HG02678 (cell line): ENCODE measurements at regions not wholly inside any gene's neighbourhood (a gene's known extent, or its start where the extent isn't known, plus 50 kb on each side); places are given as distances from the start of the nearest gene placed in this dataset.
A peak's percentile ranks its signal among the peaks of the same experiment; 100 is the strongest.

ENCODE experiments used
- ATAC-seq: cut with Tn5 transposase; IDR thresholded peaks from one replicate; pipeline ENCODE4 v1.9.1; 2021; ENCODE audit warnings: mild to moderate bottlenecking, moderate library complexity; ENCODE audit not compliant: unreplicated experiment

GRCh38 chr4:173934201-173934600 is 349.3 kb downstream of the FBXO8 start:
- ATAC-seq = no peak

DNA sequence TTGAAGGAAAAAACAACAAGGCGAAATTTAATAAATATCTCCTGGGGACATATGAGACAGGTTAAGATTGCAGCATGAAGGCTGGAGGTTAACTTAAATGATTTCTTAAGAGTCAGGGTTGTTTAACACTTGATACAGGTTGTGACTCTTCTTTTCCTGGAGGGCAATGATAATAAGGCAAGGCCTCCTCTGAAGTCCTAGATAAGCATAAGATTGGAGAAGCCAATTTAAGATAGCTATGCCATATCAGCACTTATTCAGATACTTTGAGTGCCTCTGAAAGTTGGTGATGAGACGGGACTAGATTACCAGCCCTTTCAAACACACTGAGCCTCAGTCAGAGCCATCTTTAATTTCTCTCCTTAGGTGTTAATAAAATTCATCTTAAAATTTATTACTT is 350.8 kb downstream of the FBXO8 start:
- ATAC-seq = no peak

GRCh38 chr4:173930329-173930967 is 353.0 kb downstream of the FBXO8 start:
- no peak for ATAC-seq

DNA sequence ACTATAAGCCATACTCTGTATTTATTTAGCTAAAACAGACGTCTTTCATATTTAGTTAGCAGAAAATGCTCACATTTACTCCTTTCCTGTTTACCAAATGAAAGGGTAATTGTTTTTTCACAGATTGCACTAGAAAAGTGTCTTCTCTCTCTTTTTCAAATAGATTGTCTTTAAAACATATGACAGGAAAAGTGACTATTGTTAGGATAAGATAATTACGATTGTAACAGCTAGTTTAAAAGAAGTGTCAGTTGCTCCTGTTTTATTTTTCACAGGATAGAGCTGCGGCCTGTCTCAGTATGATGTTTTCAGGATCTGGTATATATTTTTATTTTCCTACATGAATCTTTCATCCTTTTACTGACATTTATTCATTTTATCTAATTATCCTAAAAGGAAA is 353.5 kb downstream of the FBXO8 start:
- no peak for ATAC-seq

GRCh38 chr4:173924561-173924960 is 358.9 kb downstream of the FBXO8 start:
- peak; percentile 53 for ATAC-seq

GRCh38 chr4:173919861-173920260 is 363.6 kb downstream of the FBXO8 start:
- ATAC-seq = no peak

DNA sequence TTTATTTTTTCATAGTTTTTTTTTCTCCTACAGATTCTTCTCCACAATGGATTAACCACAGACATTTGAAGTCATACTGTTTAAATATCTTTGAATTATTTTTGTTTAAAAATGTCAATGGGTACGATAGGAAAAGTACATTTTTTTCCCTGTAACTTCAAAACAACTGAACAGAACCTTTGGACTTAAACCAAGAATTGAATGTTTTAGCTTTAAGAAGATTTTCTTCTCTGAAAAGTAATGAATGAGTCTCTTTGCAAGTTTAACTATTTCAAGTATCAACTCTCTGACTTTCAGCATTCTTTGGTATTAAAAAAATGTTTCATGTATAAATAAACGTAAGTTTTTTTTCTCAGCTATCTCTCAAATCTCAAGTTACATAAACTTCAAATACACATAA is 364.3 kb downstream of the FBXO8 start:
- no peak for ATAC-seq

GRCh38 chr4:173917255-173917960 is 366.1 kb downstream of the FBXO8 start:
- no peak for ATAC-seq

- no peak for ATAC-seq
These were observed 370.0 kb downstream of the FBXO8 start for GRCh38 chr4:173913496-173913895.

DNA sequence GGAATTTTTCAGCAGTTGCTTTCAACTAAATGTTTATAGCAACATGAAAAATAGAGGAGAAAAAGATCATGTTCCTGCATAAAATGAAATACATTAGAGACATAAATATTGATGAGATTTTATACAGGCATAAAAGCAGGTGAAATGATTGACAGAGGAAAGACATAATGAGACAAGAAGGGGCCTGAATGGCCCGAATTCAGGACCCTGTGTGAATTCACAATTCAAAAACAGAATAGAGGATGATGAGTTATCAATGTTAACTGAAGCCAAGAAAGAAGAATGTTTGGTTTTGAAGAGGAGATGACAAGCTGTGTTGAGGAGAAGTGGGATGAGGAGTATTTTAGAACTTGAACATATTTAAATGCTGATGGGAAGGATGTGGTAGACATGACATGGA is 371.1 kb downstream of the FBXO8 start:
- ATAC-seq = no peak

- no peak for ATAC-seq
These were observed 372.6 kb downstream of the FBXO8 start for GRCh38 chr4:173910891-173911290.

DNA sequence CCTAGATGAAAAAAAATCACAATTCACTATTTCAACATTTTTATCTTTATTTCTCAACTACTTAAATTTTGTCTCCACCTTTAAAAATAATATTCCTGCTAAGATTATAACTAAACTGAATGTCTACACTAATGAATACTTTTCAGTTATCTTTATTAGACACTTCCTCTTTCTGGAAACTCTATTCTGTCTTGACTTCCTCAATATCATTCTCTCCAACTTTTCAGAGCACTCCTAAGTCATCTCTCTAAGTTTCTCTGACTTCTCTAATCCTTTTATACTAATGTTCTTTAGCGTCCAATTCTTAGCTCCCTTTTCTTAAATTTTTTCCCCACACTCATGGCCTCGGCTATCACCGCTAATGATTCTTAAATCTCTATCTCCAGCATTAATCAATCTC is 374.2 kb downstream of the FBXO8 start:
- ATAC-seq = no peak

DNA sequence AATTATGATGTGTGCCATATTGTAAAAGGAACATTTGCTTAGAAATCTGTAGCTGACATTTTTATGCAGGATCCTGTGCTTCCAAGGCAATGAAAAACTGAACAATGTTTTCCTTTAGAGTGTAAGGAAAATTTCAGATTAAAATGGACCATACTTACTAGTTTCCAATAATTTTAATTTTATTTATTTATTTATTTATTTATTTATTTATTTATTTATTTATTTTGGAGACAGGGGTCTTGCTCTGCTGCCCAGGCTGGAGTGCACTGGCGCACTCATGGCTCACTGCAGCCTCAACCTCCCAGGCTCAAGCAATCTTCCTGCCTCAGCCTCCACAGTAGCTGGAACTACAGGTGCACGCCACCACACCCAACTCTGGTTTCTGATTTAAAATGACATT is 369.8 kb upstream of the HAND2 start:
- no peak for ATAC-seq

- ATAC-seq = no peak
These were observed 361.0 kb upstream of the HAND2 start for GRCh38 chr4:173891072-173891471.

DNA sequence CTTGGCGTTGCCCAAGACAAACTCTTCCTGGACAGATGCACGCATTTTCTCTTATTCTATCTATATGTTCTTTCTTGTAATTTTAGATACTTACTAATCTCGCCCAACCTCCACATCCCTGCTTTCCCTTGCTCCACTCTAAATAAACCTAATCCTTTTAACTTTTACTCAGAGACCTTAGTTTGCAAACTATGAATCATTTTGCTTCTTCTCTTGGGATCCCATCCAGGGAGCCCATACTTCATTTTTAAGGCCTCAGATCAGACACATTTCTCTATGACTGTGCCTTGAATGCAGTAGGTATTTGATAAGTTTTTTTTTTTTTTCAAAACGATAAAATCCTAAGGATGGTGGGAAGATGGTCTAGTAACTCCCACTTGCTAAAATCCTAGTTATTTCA is 353.8 kb upstream of the HAND2 start:
- no peak for ATAC-seq

GRCh38 chr4:173880897-173881296 is 350.9 kb upstream of the HAND2 start:
- ATAC-seq = no peak

- ATAC-seq = no peak
These were observed 349.5 kb upstream of the HAND2 start for GRCh38 chr4:173879509-173879908.

DNA sequence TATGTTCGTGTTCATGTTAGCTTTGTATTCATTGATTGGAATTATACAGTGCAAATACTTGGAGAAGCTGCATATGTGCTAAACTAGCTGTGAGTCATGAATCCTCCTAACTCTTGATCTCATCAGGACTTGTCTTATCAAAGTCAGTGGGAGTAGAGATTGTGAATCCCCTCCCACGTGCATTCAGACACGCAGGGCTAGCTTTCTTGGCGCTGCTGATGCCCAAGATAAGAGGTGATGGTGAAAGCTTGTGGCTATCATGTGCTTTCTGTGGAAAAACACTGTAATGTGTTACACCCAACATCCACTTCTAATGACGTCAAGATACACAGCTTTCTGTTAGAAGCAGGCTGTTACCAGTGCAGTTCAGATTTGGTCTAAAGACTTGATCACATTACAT is 348.7 kb upstream of the HAND2 start:
- ATAC-seq = no peak

DNA sequence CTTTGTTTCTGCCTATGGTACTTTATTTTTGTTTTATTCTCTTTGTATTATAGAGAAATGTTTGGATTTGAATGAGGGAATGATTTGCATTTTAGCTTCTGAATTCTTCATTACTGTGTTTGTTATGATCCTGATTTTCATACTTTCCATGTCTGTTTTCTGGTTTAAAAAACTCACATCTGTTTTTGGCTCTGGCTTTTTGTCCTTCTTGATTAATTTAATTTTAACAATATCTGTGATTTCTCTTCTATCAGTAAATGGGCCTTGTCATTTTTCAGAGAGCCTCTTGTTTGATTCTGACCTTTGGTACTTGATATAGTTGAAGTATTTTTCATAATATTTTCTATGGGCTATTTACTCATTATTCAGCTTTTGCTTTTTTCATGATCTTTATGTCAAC is 341.6 kb upstream of the HAND2 start:
- ATAC-seq = no peak

GRCh38 chr4:173866322-173867026 is 336.4 kb upstream of the HAND2 start:
- ATAC-seq = no peak

- no peak for ATAC-seq
These were observed 332.7 kb upstream of the HAND2 start for GRCh38 chr4:173862754-173863153.

DNA sequence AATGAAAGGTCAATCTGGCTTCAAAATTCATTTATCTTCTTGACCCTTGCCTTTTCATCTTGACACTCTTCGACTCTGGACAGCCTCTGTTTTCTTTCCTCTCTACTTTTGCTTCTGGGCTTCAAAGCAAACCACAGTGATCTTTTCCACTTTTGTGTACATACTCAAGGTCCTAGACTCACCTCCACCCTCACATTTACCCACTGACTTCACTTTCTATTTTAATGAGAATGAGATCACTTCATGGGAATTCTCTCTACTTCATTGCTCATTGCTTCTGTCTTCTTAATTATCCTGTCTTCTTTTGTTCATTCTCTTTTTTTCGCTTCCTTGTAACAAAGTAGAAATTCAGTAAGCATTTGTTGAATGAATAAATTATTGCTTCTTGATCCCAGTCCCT is 330.1 kb upstream of the HAND2 start:
- no peak for ATAC-seq
